SK-N-SH (cell line): ENCODE measurements at regions not wholly inside any gene's neighbourhood (a gene's known extent, or its start where the extent isn't known, plus 50 kb on each side); places are given as distances from the start of the nearest gene placed in this dataset.

Experiments
- CHD2 ChIP-seq: fragments of 150-350 bp; IDR thresholded peaks from 2 replicates; pipeline ENCODE4 v1.6.1; 2018; ENCODE audit warnings: low read length; ENCODE audit not compliant: partially characterized antibody
- CTCF ChIP-seq: fragments of 200-600 bp; sonication (generic); IDR thresholded peaks from 2 replicates; pipeline ENCODE4 v1.6.1; 2017; ENCODE audit warnings: antibody characterized with exemption, mild to moderate bottlenecking, moderate library complexity
- EZH2phosphoT487 ChIP-seq: fragments of 200-600 bp; sonication (generic); IDR thresholded peaks from 2 replicates; pipeline ENCODE4 v1.6.1; 2017; ENCODE audit warnings: low read depth, mixed run types, mild to moderate bottlenecking, antibody characterized with exemption, moderate library complexity, borderline replicate concordance
- JUND ChIP-seq: IDR thresholded peaks from 2 replicates; pipeline ENCODE4 v1.4.0; 2012
- POLR2AphosphoS5 ChIP-seq: IDR thresholded peaks from 2 replicates; pipeline ENCODE4 v1.6.1; 2012; ENCODE audit warnings: low read depth, low read length
- SIN3A ChIP-seq: IDR thresholded peaks from 2 replicates; pipeline ENCODE4 v1.6.1; 2012; ENCODE audit warnings: low read depth, mild to moderate bottlenecking, low read length, moderate library complexity, borderline replicate concordance
- SMC3 ChIP-seq: IDR thresholded peaks from 2 replicates; pipeline ENCODE4 v1.6.1; 2012; ENCODE audit warnings: low read depth, low read length, improper control_type of control experiment
- TEAD4 ChIP-seq: IDR thresholded peaks from 2 replicates; pipeline ENCODE4 v1.4.0; 2012; ENCODE audit warnings: mild to moderate bottlenecking, borderline replicate concordance; ENCODE audit not compliant: insufficient read depth
- USF2 ChIP-seq: fragments of 150-350 bp; IDR thresholded peaks from 2 replicates; pipeline ENCODE4 v1.6.1; 2017; ENCODE audit warnings: antibody characterized with exemption, low read length, low read depth, borderline replicate concordance
- YY1 ChIP-seq: IDR thresholded peaks from 2 replicates; pipeline ENCODE4 v1.4.0; 2012; ENCODE audit warnings: low read depth, mild to moderate bottlenecking
- TF ChIP-seq, protein P1 (sequence below): IDR thresholded peaks from 2 replicates; pipeline ENCODE4; 2012
- TF ChIP-seq, protein P2 (sequence below): IDR thresholded peaks from 2 replicates; pipeline ENCODE4 v1.4.0; 2012; ENCODE audit warnings: low read depth
- TF ChIP-seq, protein P3 (sequence below): IDR thresholded peaks from 2 replicates; pipeline ENCODE4 v1.4.0; 2012; ENCODE audit warnings: low read depth, borderline replicate concordance

DNA sequence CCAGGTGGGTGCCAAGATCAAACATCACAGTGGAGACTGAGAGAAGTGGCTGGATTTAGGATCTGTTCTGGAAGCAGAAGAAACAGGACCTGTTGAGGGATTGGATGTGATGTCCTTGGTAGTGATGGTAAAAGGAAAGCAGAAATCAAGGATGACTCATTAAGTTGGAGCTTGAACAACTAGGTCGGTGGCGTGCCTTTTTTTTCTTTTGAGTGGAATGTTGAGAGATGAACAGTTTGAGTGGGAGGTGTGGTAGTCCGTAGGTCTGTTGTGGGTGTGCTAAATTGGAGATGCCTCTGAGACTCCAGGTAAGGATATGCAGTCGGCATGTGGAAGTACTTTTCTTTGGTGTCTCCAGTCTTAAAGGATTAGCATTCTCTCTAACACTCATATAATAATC, 92.1 kb upstream of the IL12B start:
- TF ChIP-seq TEAD4 (no peak), POLR2AphosphoS5 (no peak), SMC3 (no peak), CTCF (no peak), EZH2phosphoT487 (no peak), CHD2 (no peak), JUND (no peak), YY1 (no peak), SIN3A (no peak), USF2 (no peak)
- TF ChIP-seq, protein P1, sequence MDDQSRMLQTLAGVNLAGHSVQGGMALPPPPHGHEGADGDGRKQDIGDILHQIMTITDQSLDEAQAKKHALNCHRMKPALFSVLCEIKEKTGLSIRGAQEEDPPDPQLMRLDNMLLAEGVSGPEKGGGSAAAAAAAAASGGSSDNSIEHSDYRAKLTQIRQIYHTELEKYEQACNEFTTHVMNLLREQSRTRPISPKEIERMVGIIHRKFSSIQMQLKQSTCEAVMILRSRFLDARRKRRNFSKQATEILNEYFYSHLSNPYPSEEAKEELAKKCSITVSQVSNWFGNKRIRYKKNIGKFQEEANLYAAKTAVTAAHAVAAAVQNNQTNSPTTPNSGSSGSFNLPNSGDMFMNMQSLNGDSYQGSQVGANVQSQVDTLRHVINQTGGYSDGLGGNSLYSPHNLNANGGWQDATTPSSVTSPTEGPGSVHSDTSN, result no peak
- TF ChIP-seq, protein P2, sequence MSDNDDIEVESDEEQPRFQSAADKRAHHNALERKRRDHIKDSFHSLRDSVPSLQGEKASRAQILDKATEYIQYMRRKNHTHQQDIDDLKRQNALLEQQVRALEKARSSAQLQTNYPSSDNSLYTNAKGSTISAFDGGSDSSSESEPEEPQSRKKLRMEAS, result no peak
- TF ChIP-seq, protein P3, sequence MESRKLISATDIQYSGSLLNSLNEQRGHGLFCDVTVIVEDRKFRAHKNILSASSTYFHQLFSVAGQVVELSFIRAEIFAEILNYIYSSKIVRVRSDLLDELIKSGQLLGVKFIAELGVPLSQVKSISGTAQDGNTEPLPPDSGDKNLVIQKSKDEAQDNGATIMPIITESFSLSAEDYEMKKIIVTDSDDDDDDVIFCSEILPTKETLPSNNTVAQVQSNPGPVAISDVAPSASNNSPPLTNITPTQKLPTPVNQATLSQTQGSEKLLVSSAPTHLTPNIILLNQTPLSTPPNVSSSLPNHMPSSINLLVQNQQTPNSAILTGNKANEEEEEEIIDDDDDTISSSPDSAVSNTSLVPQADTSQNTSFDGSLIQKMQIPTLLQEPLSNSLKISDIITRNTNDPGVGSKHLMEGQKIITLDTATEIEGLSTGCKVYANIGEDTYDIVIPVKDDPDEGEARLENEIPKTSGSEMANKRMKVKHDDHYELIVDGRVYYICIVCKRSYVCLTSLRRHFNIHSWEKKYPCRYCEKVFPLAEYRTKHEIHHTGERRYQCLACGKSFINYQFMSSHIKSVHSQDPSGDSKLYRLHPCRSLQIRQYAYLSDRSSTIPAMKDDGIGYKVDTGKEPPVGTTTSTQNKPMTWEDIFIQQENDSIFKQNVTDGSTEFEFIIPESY, result no peak
